Naive thymus-derived CD4-positive, alpha-beta T cell (primary cell): ENCODE measurements at regions not wholly inside any gene's neighbourhood (a gene's known extent, or its start where the extent isn't known, plus 50 kb on each side); places are given as distances from the start of the nearest gene placed in this dataset.

Source experiments
- ATAC-seq: fragments of 150-1000 bp; cut with Tn5 transposase; 2 replicates; pipeline ENCODE4 v1.10.0; 2021; ENCODE audit warnings: mild to moderate bottlenecking, moderate library complexity
- CTCF ChIA-PET: fragments of 350-600 bp; sonication (Branson Sonifier 250); formaldehyde crosslinking; loops from one replicate; lab custom pipeline; 2021; ENCODE audit warnings: antibody characterized with exemption; lab: Charles Lee
- POLR2A ChIA-PET: fragments of 350-600 bp; sonication (Branson Sonifier 250); formaldehyde crosslinking; loops from one replicate; lab custom pipeline; 2021; ENCODE audit warnings: antibody characterized with exemption, inconsistent platforms; lab: Charles Lee
- DNase-seq, 9 donors: peaks; one replicate each; pipeline versions ENCODE4 v3.0.0 to v3.0.0-alpha.2; 2020 to 2022; ENCODE audit warnings: mixed read lengths in 1 of 9
- H3K27ac ChIP-seq: one replicate; pipeline ENCODE4 v1.7.0; 2013; ENCODE audit warnings: mild to moderate bottlenecking, low read depth, low read length, moderate library complexity
- H3K27me3 ChIP-seq, 2 donors: one replicate each; pipeline ENCODE4 v1.7.0; 2013; ENCODE audit warnings: low read length in 2 of 2, mild to moderate bottlenecking in 2 of 2, moderate library complexity in 2 of 2; ENCODE audit not compliant: control insufficient read depth in 2 of 2, insufficient read depth in 2 of 2
- H3K36me3 ChIP-seq, 3 experiments: 1 replicate in 2 of 3; 2 replicates in 1 of 3; pipeline ENCODE4 v1.7.0; 2013; ENCODE audit warnings: low read length in 3 of 3, mild to moderate bottlenecking in 3 of 3, moderate library complexity in 1 of 3; ENCODE audit not compliant: insufficient read depth in 3 of 3, control insufficient read depth in 2 of 3
- H3K4me1 ChIP-seq, 2 donors: one replicate each; pipeline ENCODE4 v1.7.0; 2013; ENCODE audit warnings: low read length in 2 of 2, mild to moderate bottlenecking in 2 of 2, moderate library complexity in 1 of 2; ENCODE audit not compliant: control insufficient read depth in 2 of 2, insufficient read depth in 2 of 2
- H3K4me3 ChIP-seq: 2 replicates; pipeline ENCODE4 v1.7.0; 2013; ENCODE audit warnings: mild to moderate bottlenecking, low read length
- H3K9me3 ChIP-seq, 3 experiments: 1 replicate in 2 of 3; 2 replicates in 1 of 3; pipeline ENCODE4 v1.7.0; 2013; ENCODE audit warnings: low read length in 3 of 3; ENCODE audit not compliant: control insufficient read depth in 2 of 3
- H3K27ac Mint-ChIP-seq, 9 donors: one replicate each; pipeline ENCODE4 v1.8.0; 2020 to 2022; ENCODE audit warnings: mixed read lengths in 9 of 9, mild to moderate bottlenecking in 8 of 9, moderate library complexity in 5 of 9, inconsistent platforms in 2 of 9
- H3K27me3 Mint-ChIP-seq, 5 donors: one replicate each; pipeline ENCODE4 v1.8.0; 2021 to 2022; ENCODE audit warnings: mixed read lengths in 5 of 5, mild to moderate bottlenecking in 1 of 5
- H3K36me3 Mint-ChIP-seq, 5 donors: one replicate each; pipeline ENCODE4 v1.8.0; 2020 to 2022; ENCODE audit warnings: mixed read lengths in 5 of 5, mild to moderate bottlenecking in 3 of 5, inconsistent platforms in 1 of 5
- H3K4me1 Mint-ChIP-seq, 7 donors: one replicate each; pipeline ENCODE4 v1.8.0; 2020 to 2022; ENCODE audit warnings: mixed read lengths in 7 of 7, mild to moderate bottlenecking in 3 of 7, inconsistent platforms in 1 of 7
- H3K4me3 Mint-ChIP-seq, 10 donors: one replicate each; pipeline ENCODE4 v1.8.0; 2020 to 2022; ENCODE audit warnings: mild to moderate bottlenecking in 10 of 10, mixed read lengths in 10 of 10, moderate library complexity in 6 of 10, inconsistent platforms in 2 of 10
- H3K9me3 Mint-ChIP-seq, 11 donors: one replicate each; pipeline ENCODE4 v1.8.0; 2020 to 2022; ENCODE audit warnings: mixed read lengths in 11 of 11, mild to moderate bottlenecking in 4 of 11, inconsistent platforms in 1 of 11, moderate library complexity in 1 of 11
- intact Hi-C, 2 donors: fragments of 100-400 bp; cut with micrococcal nuclease; formaldehyde crosslinking; loops; one replicate each; pipeline ENCODE4 v1.15.1; 2023

GRCh38 chr11:109040303-109040702, 375.4 kb downstream of the DDX10 start:
- intact Hi-C loops, result no loop called here
- Histone ChIP-seq H3K4me3 (no peak overlapping the region), H3K4me1 (no peaks in the 10 kb centered on the region), H3K27me3 (no peaks in the 10 kb centered on the region), H3K27ac (no peak overlapping the region), H3K9me3 (no peaks in the 10 kb centered on the region), H3K36me3 (no peaks in the 10 kb centered on the region)
- Mint-ChIP-seq H3K4me3 (no peak overlapping the region), H3K4me1 (no peaks in the 10 kb centered on the region), H3K27me3 (peaks cover 0 to 8% (median 6%) of the 10 kb centered on the region in 5 donors), H3K27ac (no peak overlapping the region), H3K9me3 (peaks cover 0 to 5% (median 0%) of the 10 kb centered on the region in 11 donors), H3K36me3 (no peaks in the 10 kb centered on the region)
- ChIA-PET CTCF (no interaction called here), POLR2A (no interaction called here)
- DNase-seq (no peak), ATAC-seq (no peak)

- Mint-ChIP-seq H3K9me3 (peaks cover 0 to 7% (median 1%) of the 10 kb centered on the region in 11 donors), H3K27me3 (peaks cover 0 to 8% (median 6%) of the 10 kb centered on the region in 5 donors), H3K4me1 (no peaks in the 10 kb centered on the region), H3K36me3 (no peaks in the 10 kb centered on the region), H3K4me3 (no peak overlapping the region), H3K27ac (no peak overlapping the region)
- Histone ChIP-seq H3K27me3 (no peaks in the 10 kb centered on the region), H3K27ac (no peak overlapping the region), H3K4me1 (no peaks in the 10 kb centered on the region), H3K4me3 (no peak overlapping the region), H3K9me3 (no peaks in the 10 kb centered on the region), H3K36me3 (no peaks in the 10 kb centered on the region)
- intact Hi-C loops, result no loop called here
- no peak for DNase-seq
- POLR2A ChIA-PET, result no interaction called here
- CTCF ChIA-PET, result no interaction called here
- no peak for ATAC-seq
Observed at GRCh38 chr11:109041876-109042275, 377.0 kb downstream of the DDX10 start.

GRCh38 chr11:109043315-109043714, 378.4 kb downstream of the DDX10 start:
- ChIA-PET POLR2A (no interaction called here), CTCF (no interaction called here)
- Mint-ChIP-seq H3K27me3 (peaks cover 0 to 6% (median 0%) of the 10 kb centered on the region in 5 donors), H3K36me3 (no peaks in the 10 kb centered on the region), H3K27ac (no peak overlapping the region), H3K4me1 (no peaks in the 10 kb centered on the region), H3K9me3 (peaks cover 0 to 6% (median 1%) of the 10 kb centered on the region in 11 donors), H3K4me3 (no peak overlapping the region)
- no peak overlapping the region for H3K4me3 ChIP-seq
- no peaks in the 10 kb centered on the region for H3K27me3 ChIP-seq
- ATAC-seq (no peak), DNase-seq (no peak)
- no peaks in the 10 kb centered on the region for H3K4me1 ChIP-seq
- intact Hi-C loops, result no loop called here
- no peaks in the 10 kb centered on the region for H3K9me3 ChIP-seq
- no peaks in the 10 kb centered on the region for H3K36me3 ChIP-seq
- H3K27ac ChIP-seq, result no peak overlapping the region

- intact Hi-C loops, result no loop called here
- ATAC-seq, result no peak
- DNase-seq, result no peak
- H3K27me3 ChIP-seq, result no peaks in the 10 kb centered on the region
- no peaks in the 10 kb centered on the region for H3K9me3 ChIP-seq
- no peak overlapping the region for H3K27ac ChIP-seq
- no peak overlapping the region for H3K4me3 Mint-ChIP-seq
- H3K27ac Mint-ChIP-seq, result no peak overlapping the region
- H3K36me3 ChIP-seq, result no peaks in the 10 kb centered on the region
- H3K4me3 ChIP-seq, result no peak overlapping the region
- H3K4me1 ChIP-seq, result no peaks in the 10 kb centered on the region
- peaks cover 0 to 3% (median 0%) of the 10 kb centered on the region in 5 donors for H3K27me3 Mint-ChIP-seq
- H3K4me1 Mint-ChIP-seq, result no peaks in the 10 kb centered on the region
- H3K36me3 Mint-ChIP-seq, result no peaks in the 10 kb centered on the region
- ChIA-PET POLR2A (no interaction called here), CTCF (no interaction called here)
- peaks cover 0 to 6% (median 0%) of the 10 kb centered on the region in 11 donors for H3K9me3 Mint-ChIP-seq
Observed at GRCh38 chr11:109046284-109046992, 375.6 kb upstream of the C11orf87 start.

- no peaks in the 10 kb centered on the region for H3K36me3 ChIP-seq
- no peak for DNase-seq
- ATAC-seq, result no peak
- Mint-ChIP-seq H3K27ac (no peak overlapping the region), H3K4me3 (no peak overlapping the region), H3K4me1 (no peaks in the 10 kb centered on the region), H3K9me3 (peaks cover 0 to 4% (median 0%) of the 10 kb centered on the region in 11 donors), H3K36me3 (no peaks in the 10 kb centered on the region), H3K27me3 (peaks cover 0 to 3% (median 0%) of the 10 kb centered on the region in 5 donors)
- ChIA-PET CTCF (no interaction called here), POLR2A (no interaction called here)
- no peaks in the 10 kb centered on the region for H3K9me3 ChIP-seq
- no peak overlapping the region for H3K4me3 ChIP-seq
- no peak overlapping the region for H3K27ac ChIP-seq
- H3K4me1 ChIP-seq, result no peaks in the 10 kb centered on the region
- no peaks in the 10 kb centered on the region for H3K27me3 ChIP-seq
- intact Hi-C loops, result no loop called here
Observed at GRCh38 chr11:109048098-109048497, 373.9 kb upstream of the C11orf87 start.

- ChIA-PET POLR2A (no interaction called here), CTCF (no interaction called here)
- peaks cover 0 to 3% (median 0%) of the 10 kb centered on the region in 11 donors for H3K9me3 Mint-ChIP-seq
- H3K36me3 ChIP-seq, result no peaks in the 10 kb centered on the region
- DNase-seq (no peak), ATAC-seq (no peak)
- H3K36me3 Mint-ChIP-seq, result no peaks in the 10 kb centered on the region
- H3K4me3 Mint-ChIP-seq, result no peak overlapping the region
- no peak overlapping the region for H3K27ac ChIP-seq
- H3K4me1 Mint-ChIP-seq, result no peaks in the 10 kb centered on the region
- intact Hi-C loops, result no loop called here
- H3K27ac Mint-ChIP-seq, result no peak overlapping the region
- no peak overlapping the region for H3K4me3 ChIP-seq
- no peaks in the 10 kb centered on the region for H3K27me3 ChIP-seq
- no peaks in the 10 kb centered on the region for H3K4me1 ChIP-seq
- H3K9me3 ChIP-seq, result no peaks in the 10 kb centered on the region
- H3K27me3 Mint-ChIP-seq, result peaks cover 0 to 11% (median 3%) of the 10 kb centered on the region in 5 donors
Observed at GRCh38 chr11:109051200-109051599, 370.8 kb upstream of the C11orf87 start.

- peaks cover 2 to 30% (median 9%) of the 10 kb centered on the region in 5 donors for H3K27me3 Mint-ChIP-seq
- ATAC-seq (no peak), DNase-seq (no peak)
- H3K4me1 ChIP-seq, result no peaks in the 10 kb centered on the region
- no peaks in the 10 kb centered on the region for H3K36me3 ChIP-seq
- no peak overlapping the region for H3K4me3 Mint-ChIP-seq
- no peaks in the 10 kb centered on the region for H3K36me3 Mint-ChIP-seq
- no peak overlapping the region for H3K27ac ChIP-seq
- ChIA-PET CTCF (no interaction called here), POLR2A (no interaction called here)
- peaks cover 0 to 3% (median 0%) of the 10 kb centered on the region in 11 donors for H3K9me3 Mint-ChIP-seq
- no peak overlapping the region for H3K4me3 ChIP-seq
- no peak overlapping the region for H3K27ac Mint-ChIP-seq
- no peaks in the 10 kb centered on the region for H3K27me3 ChIP-seq
- intact Hi-C loops, result no loop called here
- no peaks in the 10 kb centered on the region for H3K9me3 ChIP-seq
- H3K4me1 Mint-ChIP-seq, result peaks cover 0 to 4% (median 4%) of the 10 kb centered on the region in 7 donors
Observed at GRCh38 chr11:109059402-109059801, 362.6 kb upstream of the C11orf87 start.
